IPS-20b (cell line): ENCODE measurements at regions not wholly inside any gene's neighbourhood (a gene's known extent, or its start where the extent isn't known, plus 50 kb on each side); places are given as distances from the start of the nearest gene placed in this dataset.

Experiments used
- H3K27ac ChIP-seq: one replicate; pipeline ENCODE4 v1.5.1; 2013; ENCODE audit warnings: low read length
- H3K27me3 ChIP-seq: 2 replicates; pipeline ENCODE4 v1.6.1; 2013; ENCODE audit warnings: mild to moderate bottlenecking, low read length, inconsistent platforms; ENCODE audit not compliant: insufficient read depth
- H3K36me3 ChIP-seq: 2 replicates; pipeline ENCODE4 v1.6.1; 2013; ENCODE audit warnings: low read depth, mild to moderate bottlenecking, inconsistent platforms, low read length, moderate library complexity; ENCODE audit not compliant: insufficient read depth
- H3K4me1 ChIP-seq: 2 replicates; pipeline ENCODE4 v1.6.1; 2013; ENCODE audit warnings: mild to moderate bottlenecking, control low read depth, inconsistent platforms, low read length, moderate library complexity; ENCODE audit not compliant: insufficient read depth
- H3K4me3 ChIP-seq: 2 replicates; pipeline ENCODE4 v1.5.1; 2013; ENCODE audit warnings: mild to moderate bottlenecking, low read length, inconsistent platforms
- H3K9ac ChIP-seq: 2 replicates; pipeline ENCODE4 v1.6.1; 2013; ENCODE audit warnings: low read depth, mild to moderate bottlenecking, inconsistent platforms, low read length, moderate library complexity
- H3K9me3 ChIP-seq: 2 replicates; pipeline ENCODE4 v1.6.1; 2013; ENCODE audit warnings: mild to moderate bottlenecking, low read depth, low read length, inconsistent platforms; ENCODE audit not compliant: insufficient read depth

DNA sequence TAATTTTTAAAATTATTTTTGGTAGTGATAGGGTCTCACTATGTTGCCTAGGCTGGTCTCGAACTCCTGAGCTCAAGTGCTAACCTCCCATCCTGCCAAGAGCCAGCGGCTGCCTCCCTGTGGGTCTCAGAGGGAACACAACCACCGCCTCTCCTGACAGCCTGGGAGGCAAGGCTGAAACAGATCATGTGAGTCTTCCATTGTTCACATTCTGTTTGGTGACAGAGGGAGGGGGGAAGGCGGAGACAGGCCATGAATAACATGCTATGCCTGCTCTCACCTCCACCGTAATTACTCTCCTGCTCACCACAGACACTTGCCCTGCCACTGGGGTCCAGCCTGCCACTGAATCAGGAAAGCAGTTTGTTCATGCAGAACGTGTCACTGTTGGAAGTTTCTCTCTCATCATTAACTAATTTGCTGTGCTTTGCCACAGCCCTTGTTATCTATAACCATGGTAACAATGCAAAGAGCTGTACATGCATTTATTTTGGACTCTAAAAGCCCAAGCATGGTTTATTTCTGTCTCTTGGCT lies 78.4 kb upstream of the RASGRF1 start:
- Histone ChIP-seq H3K9me3 (no peaks in the 10 kb centered on the region), H3K4me1 (peaks cover 12% of the 10 kb centered on the region), H3K27me3 (peaks cover 12% of the 10 kb centered on the region; the same call in 1 of the 2 replicates), H3K36me3 (no peaks in the 10 kb centered on the region), H3K27ac (no peak overlapping the region), H3K9ac (no peak overlapping the region), H3K4me3 (no peak overlapping the region)

DNA sequence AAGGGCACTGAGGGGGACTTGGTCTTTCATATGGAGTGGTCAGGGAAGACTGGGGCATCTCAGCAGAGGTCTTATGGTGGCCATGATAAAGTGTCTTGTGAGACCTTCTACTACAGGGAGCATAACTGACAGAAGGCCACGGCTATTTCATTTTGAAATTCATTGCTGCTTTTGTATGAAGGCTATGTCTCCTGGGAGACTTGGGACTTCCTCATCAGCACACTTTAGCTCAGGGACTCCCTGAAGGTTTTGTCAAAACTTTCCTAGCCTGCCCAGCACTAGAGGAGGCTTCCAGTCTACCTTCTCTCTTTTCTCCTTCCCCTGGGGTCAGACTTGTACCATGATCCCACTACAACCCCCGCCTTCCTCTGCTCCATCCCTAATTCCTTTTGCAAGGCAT lies 77.2 kb upstream of the RASGRF1 start:
- no peak overlapping the region for H3K27ac ChIP-seq
- peaks cover 12% of the 10 kb centered on the region for H3K4me1 ChIP-seq
- H3K9me3 ChIP-seq, result no peaks in the 10 kb centered on the region

DNA sequence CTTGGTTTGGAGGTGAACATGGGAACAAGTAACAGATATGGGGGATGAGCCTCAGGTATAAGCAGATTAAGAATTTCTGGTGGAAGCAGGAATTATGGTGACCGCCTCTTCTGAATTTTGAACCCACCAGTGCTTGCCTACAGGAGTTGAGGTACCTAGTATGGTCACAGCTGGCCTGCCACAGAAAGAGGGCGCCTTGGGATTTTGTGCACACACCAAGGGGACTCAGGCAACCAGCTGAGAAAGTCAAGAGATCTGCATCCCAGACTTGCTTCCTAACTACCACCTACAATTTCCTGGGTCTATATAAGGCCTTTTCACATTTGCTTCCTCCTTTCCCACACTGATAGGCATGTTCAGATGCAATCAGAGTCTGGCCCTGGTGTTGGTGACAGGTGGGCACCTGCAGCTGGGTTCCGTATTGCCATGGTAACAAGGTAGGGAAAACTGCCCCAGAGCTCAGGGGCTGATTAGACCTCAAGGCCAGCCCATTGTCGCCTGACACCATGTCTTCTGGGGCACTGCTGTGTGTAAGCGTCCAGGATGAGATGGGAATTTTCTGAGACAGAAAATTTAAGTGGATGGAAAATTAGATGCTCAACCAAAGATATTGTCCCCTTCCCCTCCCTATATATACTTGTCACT lies 75.9 kb upstream of the RASGRF1 start:
- Histone ChIP-seq H3K4me3 (no peak overlapping the region), H3K27me3 (no peaks in the 10 kb centered on the region), H3K4me1 (peaks cover 2% of the 10 kb centered on the region; the same call in 1 of the 2 replicates), H3K36me3 (no peaks in the 10 kb centered on the region), H3K9me3 (no peaks in the 10 kb centered on the region), H3K9ac (no peak overlapping the region), H3K27ac (no peak overlapping the region)

More for the DNA sequence above, 77.2 kb upstream of the RASGRF1 start:
- Histone ChIP-seq H3K4me3 (no peak overlapping the region), H3K9ac (no peak overlapping the region), H3K36me3 (no peaks in the 10 kb centered on the region), H3K27me3 (peaks cover 11% of the 10 kb centered on the region; the same call in 1 of the 2 replicates)

DNA sequence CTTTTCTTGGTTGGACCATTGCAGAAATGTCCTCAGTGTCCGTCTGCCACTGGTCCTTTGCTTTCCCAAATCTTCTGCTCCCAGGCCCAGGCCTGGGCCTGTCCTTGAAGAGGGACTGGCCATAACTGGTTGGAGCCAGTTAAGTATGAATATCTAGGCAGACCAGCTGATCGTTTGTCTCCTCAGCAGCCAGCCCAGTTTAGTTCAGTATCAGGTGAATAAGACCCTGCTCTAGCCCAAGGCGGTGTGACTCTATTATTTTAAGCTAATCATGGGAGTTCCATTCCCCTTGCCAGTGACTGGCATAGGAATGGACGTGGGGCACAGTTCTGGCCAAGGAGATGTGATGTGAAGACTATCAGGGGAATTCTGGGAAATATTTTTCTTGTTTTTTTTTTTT lies 73.9 kb upstream of the RASGRF1 start:
- H3K9me3 ChIP-seq, result no peaks in the 10 kb centered on the region
- H3K27ac ChIP-seq, result no peak overlapping the region
- H3K36me3 ChIP-seq, result no peaks in the 10 kb centered on the region
- H3K4me3 ChIP-seq, result no peak overlapping the region
- no peak overlapping the region for H3K9ac ChIP-seq
- no peaks in the 10 kb centered on the region for H3K4me1 ChIP-seq
- no peaks in the 10 kb centered on the region for H3K27me3 ChIP-seq

DNA sequence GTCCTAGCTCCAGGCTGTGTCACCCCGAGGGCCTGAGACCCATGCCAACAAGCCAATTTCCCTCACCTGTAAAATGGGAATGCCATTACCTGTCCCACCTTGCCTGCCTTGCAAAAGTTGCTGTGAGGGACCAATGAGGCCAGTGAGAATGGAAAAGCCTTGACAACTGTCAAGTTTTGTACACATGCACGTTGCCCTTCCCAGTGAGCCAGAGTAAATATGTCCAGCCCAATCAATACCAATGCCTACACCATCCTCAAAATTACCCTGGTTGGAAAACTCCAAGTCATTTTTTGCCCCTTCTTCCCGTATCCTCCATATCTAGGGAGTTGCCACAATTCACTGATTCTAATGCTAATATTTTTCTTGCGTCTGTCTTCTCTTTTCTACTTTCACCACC lies 73.5 kb upstream of the RASGRF1 start:
- Histone ChIP-seq H3K4me1 (no peaks in the 10 kb centered on the region), H3K4me3 (no peak overlapping the region), H3K36me3 (no peaks in the 10 kb centered on the region), H3K9me3 (no peaks in the 10 kb centered on the region), H3K9ac (no peak overlapping the region), H3K27ac (no peak overlapping the region), H3K27me3 (no peaks in the 10 kb centered on the region)

DNA sequence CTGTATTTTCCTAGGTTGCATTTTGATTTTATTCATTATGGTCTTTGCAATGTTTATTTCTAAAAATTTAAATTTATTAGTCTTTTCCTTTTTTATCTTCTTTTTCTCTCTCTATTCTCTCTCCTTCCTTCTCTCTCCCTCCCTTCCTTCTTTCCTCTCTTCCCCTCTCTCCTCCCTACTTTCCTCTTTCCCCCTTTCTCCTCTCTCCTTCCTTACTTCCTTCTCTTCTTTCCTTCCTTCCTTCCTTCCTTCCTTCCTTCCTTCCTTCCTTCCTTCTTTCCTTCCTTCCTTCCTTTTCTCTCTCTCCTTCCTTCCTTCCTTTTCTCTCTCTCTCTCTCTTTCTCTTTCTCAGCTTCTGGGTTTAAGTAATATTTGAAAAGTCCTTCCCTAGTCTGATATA lies 72.8 kb upstream of the RASGRF1 start:
- Histone ChIP-seq H3K4me1 (no peaks in the 10 kb centered on the region), H3K9ac (no peak overlapping the region), H3K36me3 (no peaks in the 10 kb centered on the region), H3K4me3 (no peak overlapping the region), H3K27ac (no peak overlapping the region), H3K9me3 (no peaks in the 10 kb centered on the region), H3K27me3 (no peaks in the 10 kb centered on the region)

DNA sequence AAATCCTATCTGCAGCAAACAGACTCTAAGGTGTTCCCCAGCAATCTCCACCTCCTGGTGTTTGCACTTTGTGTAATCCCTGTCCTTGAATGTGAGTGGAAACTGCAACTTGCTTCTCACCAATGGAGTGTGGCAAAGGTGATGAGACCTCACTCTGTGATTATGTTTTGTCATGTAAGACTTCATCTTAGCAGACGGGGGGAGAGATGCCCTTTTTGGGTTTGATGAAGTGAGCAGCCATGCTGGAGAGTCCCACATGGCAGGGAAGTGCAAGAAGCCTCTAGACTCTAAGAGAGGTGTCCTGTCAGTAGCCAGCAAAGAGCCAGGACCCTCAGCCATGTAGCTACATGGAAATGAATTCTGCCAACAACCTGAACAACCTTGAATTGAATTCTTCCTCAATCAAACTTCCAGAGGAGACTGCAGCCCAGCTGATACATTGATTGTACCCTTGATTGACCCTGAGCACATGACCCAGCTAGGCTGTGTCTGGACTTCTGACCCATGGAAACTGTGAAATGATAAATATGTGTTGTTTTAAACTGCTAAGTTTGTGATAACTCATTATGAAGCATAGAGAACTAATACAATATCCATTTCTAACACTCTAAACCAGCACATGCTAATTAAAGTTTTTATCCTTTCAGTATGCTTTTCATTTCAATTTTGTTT lies 71.4 kb upstream of the RASGRF1 start:
- no peaks in the 10 kb centered on the region for H3K4me1 ChIP-seq
- H3K27ac ChIP-seq, result no peak overlapping the region
- no peaks in the 10 kb centered on the region; the same call in 1 of the 2 replicates for H3K9me3 ChIP-seq
- H3K36me3 ChIP-seq, result no peaks in the 10 kb centered on the region
- no peak overlapping the region for H3K9ac ChIP-seq
- H3K27me3 ChIP-seq, result no peaks in the 10 kb centered on the region
- no peak overlapping the region for H3K4me3 ChIP-seq

DNA sequence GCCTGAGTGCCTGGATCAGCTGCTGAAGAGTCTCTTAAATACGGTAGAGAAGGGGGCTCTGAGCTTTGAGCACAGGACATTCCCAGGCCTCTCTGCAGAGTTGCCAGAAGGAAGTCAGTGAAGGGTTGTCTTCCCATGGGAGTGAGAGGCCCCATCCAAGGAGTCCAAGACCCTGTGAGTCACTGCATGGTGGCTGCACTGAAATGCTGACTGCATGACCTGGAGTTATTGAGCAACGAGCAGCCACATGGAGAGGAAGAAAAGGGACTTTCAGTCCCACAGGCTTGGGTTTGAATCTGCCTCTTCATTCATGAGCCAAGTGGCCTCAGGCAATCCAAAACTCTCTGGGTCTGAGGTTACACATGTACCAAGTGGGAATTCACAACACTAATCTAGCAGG lies 69.6 kb upstream of the RASGRF1 start:
- Histone ChIP-seq H3K27ac (no peak overlapping the region), H3K4me3 (no peak overlapping the region), H3K36me3 (no peaks in the 10 kb centered on the region), H3K27me3 (0 out of 2 replicates have a peak, but pooled peaks cover 6% of the 10 kb centered on the region), H3K9me3 (no peaks in the 10 kb centered on the region; the same call in 1 of the 2 replicates), H3K9ac (no peak overlapping the region), H3K4me1 (no peaks in the 10 kb centered on the region)

DNA sequence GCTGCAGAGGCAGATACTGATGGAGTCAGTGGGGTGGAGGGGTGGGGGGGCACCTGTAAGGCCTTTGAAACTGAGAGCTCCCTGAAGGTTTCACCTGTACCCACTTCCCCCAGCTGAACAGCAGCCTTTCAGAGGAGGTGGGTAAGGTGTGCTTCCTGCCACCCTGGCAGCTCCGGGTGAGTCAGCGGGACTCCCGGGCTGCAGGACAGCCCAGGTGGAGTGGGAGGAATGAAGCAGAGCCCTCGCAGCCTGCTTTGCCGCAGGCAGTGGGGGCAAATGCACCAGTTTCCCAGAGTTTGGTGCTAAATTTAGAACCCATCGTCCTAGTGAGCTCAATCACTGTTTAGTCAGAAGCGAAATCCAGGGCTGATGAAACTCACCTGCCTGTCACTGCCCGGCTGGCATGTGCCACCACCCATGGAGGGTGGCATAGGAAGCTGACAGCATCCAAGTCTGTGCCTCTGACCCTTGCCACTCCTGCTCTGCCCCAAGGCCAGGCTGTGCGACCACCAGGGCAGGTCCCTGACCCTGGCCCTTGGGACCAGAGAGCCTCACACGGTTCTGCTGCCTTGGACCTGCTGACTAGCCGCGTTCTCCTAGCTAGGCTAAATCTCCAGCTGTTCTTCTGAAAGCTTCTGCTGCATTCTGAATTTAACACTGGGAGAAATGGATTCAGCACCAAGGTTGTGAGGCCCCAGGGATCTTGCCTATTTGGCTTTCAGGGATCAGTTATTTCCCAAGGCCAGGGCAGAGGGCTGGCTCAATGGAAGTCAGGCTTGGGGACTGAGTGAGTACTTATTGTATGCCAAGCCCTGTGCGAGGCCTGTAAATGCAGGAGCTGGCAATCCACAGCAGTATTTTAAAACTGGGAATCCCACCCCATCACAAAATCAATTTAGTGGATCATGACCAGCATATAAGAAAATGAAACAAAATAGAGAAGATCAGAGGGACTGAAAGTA lies 67.3 kb upstream of the RASGRF1 start:
- no peak overlapping the region for H3K9ac ChIP-seq
- 0 out of 2 replicates have a peak, but pooled peaks cover 7% of the 10 kb centered on the region for H3K27me3 ChIP-seq
- no peaks in the 10 kb centered on the region; the same call in 1 of the 2 replicates for H3K9me3 ChIP-seq
- no peak overlapping the region for H3K4me3 ChIP-seq
- no peaks in the 10 kb centered on the region; the same call in 1 of the 2 replicates for H3K4me1 ChIP-seq
- H3K27ac ChIP-seq, result no peak overlapping the region
- H3K36me3 ChIP-seq, result no peaks in the 10 kb centered on the region

DNA sequence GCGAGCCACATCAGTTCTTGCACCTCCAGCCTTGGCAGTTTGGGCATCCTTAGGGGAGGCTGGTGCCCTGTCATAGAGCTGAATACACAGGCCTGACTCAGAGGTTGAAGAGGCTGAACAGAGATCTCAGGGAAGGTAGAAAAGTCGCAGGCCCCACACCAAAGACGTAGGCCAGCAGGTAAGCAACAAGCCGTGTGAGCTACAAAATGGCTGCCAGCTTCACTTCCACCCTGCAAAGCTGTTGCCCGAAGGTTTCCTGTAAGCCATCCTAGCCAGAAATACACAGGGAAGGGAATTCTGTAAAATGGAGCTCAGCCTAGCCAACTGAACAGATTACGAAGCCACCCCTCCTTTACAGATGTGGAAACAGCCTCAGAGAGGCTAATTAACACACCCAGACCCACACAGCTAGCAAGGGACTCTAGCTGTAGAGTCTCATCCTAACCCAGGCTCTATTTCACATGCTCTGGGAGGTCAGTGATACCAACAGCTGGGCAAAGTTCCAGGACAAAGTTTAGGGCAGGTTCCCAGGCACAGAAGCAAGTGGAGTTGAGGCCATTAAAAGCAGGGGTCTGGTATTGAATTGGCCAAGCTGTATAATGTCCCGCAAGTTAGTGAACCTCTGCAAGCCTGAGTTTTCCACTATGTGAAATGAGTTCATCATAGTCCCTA lies 66.3 kb upstream of the RASGRF1 start:
- Histone ChIP-seq H3K4me3 (no peak overlapping the region), H3K36me3 (no peaks in the 10 kb centered on the region), H3K9ac (no peak overlapping the region), H3K9me3 (no peaks in the 10 kb centered on the region; the same call in 1 of the 2 replicates), H3K4me1 (no peaks in the 10 kb centered on the region; the same call in 1 of the 2 replicates), H3K27me3 (0 out of 2 replicates have a peak, but pooled peaks cover 7% of the 10 kb centered on the region), H3K27ac (no peak overlapping the region)
